CD4-positive, alpha-beta memory T cell (primary cell): ENCODE measurements at regions not wholly inside any gene's neighbourhood (a gene's known extent, or its start where the extent isn't known, plus 50 kb on each side); places are given as distances from the start of the nearest gene placed in this dataset.

ENCODE experiments used
- CTCF ChIA-PET: fragments of 350-600 bp; sonication (Branson Sonifier 250); formaldehyde crosslinking; loops from one replicate; lab custom pipeline; 2021; ENCODE audit warnings: inconsistent platforms; ENCODE audit not compliant: partially characterized antibody; lab: Charles Lee
- POLR2A ChIA-PET: fragments of 350-600 bp; sonication (Branson Sonifier 250); formaldehyde crosslinking; loops from one replicate; lab custom pipeline; 2021; ENCODE audit not compliant: partially characterized antibody; lab: Charles Lee
- DNase-seq, 5 donors: peaks; one replicate each; pipeline versions ENCODE4 v3.0.0 to v3.0.0-alpha.2; 2020 to 2022; ENCODE audit warnings: mixed read lengths in 1 of 5
- H3K27ac ChIP-seq: one replicate; pipeline ENCODE4 v1.7.0; 2013; ENCODE audit warnings: low read depth, low read length
- H3K27me3 ChIP-seq: 2 replicates; pipeline ENCODE4 v1.7.0; 2013; ENCODE audit warnings: mild to moderate bottlenecking, low read length, moderate library complexity; ENCODE audit not compliant: insufficient read depth
- H3K36me3 ChIP-seq: 2 replicates; pipeline ENCODE4 v1.7.0; 2013; ENCODE audit warnings: mild to moderate bottlenecking, low read length, moderate library complexity; ENCODE audit not compliant: insufficient read depth
- H3K4me1 ChIP-seq: 2 replicates; pipeline ENCODE4 v1.7.0; 2013; ENCODE audit warnings: mild to moderate bottlenecking, low read length, moderate library complexity; ENCODE audit not compliant: insufficient read depth
- H3K4me3 ChIP-seq, 2 donors: one replicate each; pipeline ENCODE4 v1.7.0; 2013; ENCODE audit warnings: low read length in 2 of 2, mild to moderate bottlenecking in 1 of 2
- H3K9me3 ChIP-seq, 2 donors: one replicate each; pipeline ENCODE4 v1.7.0; 2013; ENCODE audit warnings: low read length in 2 of 2, control low read depth in 1 of 2; ENCODE audit not compliant: control insufficient read depth in 1 of 2
- H3K27ac Mint-ChIP-seq, 7 donors: one replicate each; pipeline ENCODE4 v1.8.0; 2020 to 2021; ENCODE audit warnings: mixed read lengths in 7 of 7, mild to moderate bottlenecking in 6 of 7, inconsistent platforms in 3 of 7, moderate library complexity in 3 of 7
- H3K27me3 Mint-ChIP-seq, 2 donors: one replicate each; pipeline ENCODE4 v1.8.0; 2020 to 2021; ENCODE audit warnings: mixed read lengths in 2 of 2
- H3K36me3 Mint-ChIP-seq, 2 donors: one replicate each; pipeline ENCODE4 v1.8.0; 2020 to 2021; ENCODE audit warnings: mixed read lengths in 2 of 2, inconsistent platforms in 1 of 2, mild to moderate bottlenecking in 1 of 2
- H3K4me1 Mint-ChIP-seq, 4 donors: one replicate each; pipeline ENCODE4 v1.8.0; 2020 to 2021; ENCODE audit warnings: mixed read lengths in 4 of 4, mild to moderate bottlenecking in 1 of 4
- H3K4me3 Mint-ChIP-seq, 8 donors: one replicate each; pipeline ENCODE4 v1.8.0; 2020 to 2021; ENCODE audit warnings: mixed read lengths in 8 of 8, mild to moderate bottlenecking in 7 of 8, moderate library complexity in 6 of 8, inconsistent platforms in 3 of 8
- H3K9me3 Mint-ChIP-seq, 8 donors: one replicate each; pipeline ENCODE4 v1.8.0; 2020 to 2021; ENCODE audit warnings: mixed read lengths in 8 of 8, mild to moderate bottlenecking in 5 of 8, inconsistent platforms in 3 of 8, moderate library complexity in 1 of 8
- intact Hi-C: fragments of 100-400 bp; cut with micrococcal nuclease; formaldehyde crosslinking; loops from one replicate; pipeline ENCODE4 v1.15.1; 2023

GRCh38 chr4:160580581-160580980 is 1477.7 kb downstream of the RAPGEF2 start:
- intact Hi-C loops = no loop called here
- Mint-ChIP-seq H3K4me1 (no peaks in the 10 kb centered on the region), H3K4me3 (no peak overlapping the region), H3K9me3 (peaks cover 0 to 20% (median 4%) of the 10 kb centered on the region in 8 donors), H3K27me3 (no peaks in the 10 kb centered on the region), H3K27ac (no peak overlapping the region), H3K36me3 (no peaks in the 10 kb centered on the region)
- H3K27me3 ChIP-seq = no peaks in the 10 kb centered on the region
- no peaks in the 10 kb centered on the region for H3K9me3 ChIP-seq
- no peaks in the 10 kb centered on the region for H3K4me1 ChIP-seq
- POLR2A ChIA-PET = no interaction called here
- H3K36me3 ChIP-seq = no peaks in the 10 kb centered on the region
- CTCF ChIA-PET = no interaction called here
- no peak for DNase-seq
- H3K4me3 ChIP-seq = no peak overlapping the region
- no peak overlapping the region for H3K27ac ChIP-seq

GRCh38 chr4:160592258-160592657 is 1489.4 kb downstream of the RAPGEF2 start:
- Histone ChIP-seq H3K27ac (no peak overlapping the region), H3K4me3 (no peak overlapping the region), H3K27me3 (no peaks in the 10 kb centered on the region), H3K4me1 (no peaks in the 10 kb centered on the region), H3K9me3 (no peaks in the 10 kb centered on the region), H3K36me3 (no peaks in the 10 kb centered on the region)
- Mint-ChIP-seq H3K9me3 (peaks cover 0 to 5% (median 3%) of the 10 kb centered on the region in 8 donors), H3K4me3 (no peak overlapping the region), H3K36me3 (no peaks in the 10 kb centered on the region), H3K27me3 (no peaks in the 10 kb centered on the region), H3K4me1 (no peaks in the 10 kb centered on the region), H3K27ac (no peak overlapping the region)
- no peak for DNase-seq
- intact Hi-C loops = no loop called here
- POLR2A ChIA-PET = no interaction called here
- CTCF ChIA-PET = no interaction called here

- Mint-ChIP-seq H3K4me1 (no peaks in the 10 kb centered on the region), H3K9me3 (peaks cover 0 to 5% (median 2%) of the 10 kb centered on the region in 8 donors), H3K36me3 (no peaks in the 10 kb centered on the region), H3K4me3 (no peak overlapping the region), H3K27me3 (no peaks in the 10 kb centered on the region), H3K27ac (no peak overlapping the region)
- H3K36me3 ChIP-seq = no peaks in the 10 kb centered on the region
- H3K27ac ChIP-seq = no peak overlapping the region
- H3K9me3 ChIP-seq = no peaks in the 10 kb centered on the region
- H3K4me3 ChIP-seq = no peak overlapping the region
- intact Hi-C loops = no loop called here
- no peaks in the 10 kb centered on the region for H3K27me3 ChIP-seq
- DNase-seq = no peak
- ChIA-PET CTCF (no interaction called here), POLR2A (no interaction called here)
- no peaks in the 10 kb centered on the region for H3K4me1 ChIP-seq
These were observed 1492.8 kb downstream of the RAPGEF2 start for GRCh38 chr4:160595646-160596045.

- POLR2A ChIA-PET = no interaction called here
- H3K4me1 Mint-ChIP-seq = no peaks in the 10 kb centered on the region
- H3K9me3 Mint-ChIP-seq = peaks cover 0 to 10% (median 4%) of the 10 kb centered on the region in 8 donors
- CTCF ChIA-PET = no interaction called here
- Histone ChIP-seq H3K27ac (no peak overlapping the region), H3K36me3 (no peaks in the 10 kb centered on the region), H3K9me3 (no peaks in the 10 kb centered on the region), H3K4me3 (no peak overlapping the region), H3K27me3 (no peaks in the 10 kb centered on the region), H3K4me1 (no peaks in the 10 kb centered on the region)
- no peaks in the 10 kb centered on the region for H3K36me3 Mint-ChIP-seq
- no peak overlapping the region for H3K27ac Mint-ChIP-seq
- intact Hi-C loops = no loop called here
- H3K4me3 Mint-ChIP-seq = no peak overlapping the region
- DNase-seq = no peak
- H3K27me3 Mint-ChIP-seq = no peaks in the 10 kb centered on the region
These were observed 1501.7 kb downstream of the RAPGEF2 start for GRCh38 chr4:160604541-160604940.

- Mint-ChIP-seq H3K27me3 (no peaks in the 10 kb centered on the region), H3K27ac (no peak overlapping the region), H3K4me1 (no peaks in the 10 kb centered on the region), H3K36me3 (no peaks in the 10 kb centered on the region), H3K9me3 (peaks cover 0 to 11% (median 4%) of the 10 kb centered on the region in 8 donors), H3K4me3 (no peak overlapping the region)
- Histone ChIP-seq H3K27me3 (no peaks in the 10 kb centered on the region), H3K27ac (no peak overlapping the region), H3K4me1 (no peaks in the 10 kb centered on the region), H3K9me3 (peaks cover 0 to 4% of the 10 kb centered on the region in 2 donors), H3K36me3 (no peaks in the 10 kb centered on the region), H3K4me3 (no peak overlapping the region)
- no peak for DNase-seq
- ChIA-PET CTCF (no interaction called here), POLR2A (no interaction called here)
- intact Hi-C loops = no loop called here
These were observed 1508.3 kb downstream of the RAPGEF2 start for GRCh38 chr4:160611181-160611580.

- ChIA-PET CTCF (no interaction called here), POLR2A (no interaction called here)
- Mint-ChIP-seq H3K27ac (no peak overlapping the region), H3K9me3 (peaks cover 0 to 27% (median 11%) of the 10 kb centered on the region in 8 donors), H3K36me3 (no peaks in the 10 kb centered on the region), H3K4me3 (no peak overlapping the region), H3K4me1 (no peaks in the 10 kb centered on the region), H3K27me3 (no peaks in the 10 kb centered on the region)
- Histone ChIP-seq H3K4me1 (no peaks in the 10 kb centered on the region), H3K9me3 (no peaks in the 10 kb centered on the region), H3K27ac (no peak overlapping the region), H3K36me3 (no peaks in the 10 kb centered on the region), H3K27me3 (no peaks in the 10 kb centered on the region), H3K4me3 (no peak overlapping the region)
- DNase-seq = no peak
- intact Hi-C loops = no loop called here
These were observed 1528.2 kb downstream of the RAPGEF2 start for GRCh38 chr4:160631044-160631443.

- H3K4me1 ChIP-seq = no peaks in the 10 kb centered on the region
- intact Hi-C loops = no loop called here
- no peak for DNase-seq
- H3K27ac Mint-ChIP-seq = no peak overlapping the region
- no peaks in the 10 kb centered on the region for H3K27me3 Mint-ChIP-seq
- no peak overlapping the region for H3K27ac ChIP-seq
- H3K27me3 ChIP-seq = no peaks in the 10 kb centered on the region
- H3K4me3 Mint-ChIP-seq = no peak overlapping the region
- H3K36me3 ChIP-seq = no peaks in the 10 kb centered on the region
- H3K4me3 ChIP-seq = no peak overlapping the region
- H3K4me1 Mint-ChIP-seq = no peaks in the 10 kb centered on the region
- no peaks in the 10 kb centered on the region for H3K36me3 Mint-ChIP-seq
- peaks cover 0 to 19% (median 3%) of the 10 kb centered on the region in 8 donors for H3K9me3 Mint-ChIP-seq
- ChIA-PET CTCF (no interaction called here), POLR2A (no interaction called here)
- H3K9me3 ChIP-seq = no peaks in the 10 kb centered on the region
These were observed 1511.0 kb downstream of the FSTL5 start for GRCh38 chr4:160652790-160653189.

GRCh38 chr4:160675550-160675949 is 1488.2 kb downstream of the FSTL5 start:
- H3K36me3 Mint-ChIP-seq = no peaks in the 10 kb centered on the region
- no peaks in the 10 kb centered on the region for H3K4me1 ChIP-seq
- no peaks in the 10 kb centered on the region for H3K36me3 ChIP-seq
- no peak overlapping the region for H3K27ac ChIP-seq
- CTCF ChIA-PET = no interaction called here
- H3K9me3 ChIP-seq = no peaks in the 10 kb centered on the region
- no peaks in the 10 kb centered on the region for H3K27me3 ChIP-seq
- no peak for DNase-seq
- no peaks in the 10 kb centered on the region for H3K27me3 Mint-ChIP-seq
- POLR2A ChIA-PET = no interaction called here
- H3K27ac Mint-ChIP-seq = no peak overlapping the region
- intact Hi-C loops = no loop called here
- no peak overlapping the region for H3K4me3 ChIP-seq
- peaks cover 0 to 10% (median 3%) of the 10 kb centered on the region in 8 donors for H3K9me3 Mint-ChIP-seq
- H3K4me1 Mint-ChIP-seq = no peaks in the 10 kb centered on the region
- no peak overlapping the region for H3K4me3 Mint-ChIP-seq
